ENCODE measurements at regions not wholly inside any gene's neighbourhood (a gene's known extent, or its start where the extent isn't known, plus 50 kb on each side); places are given as distances from the start of the nearest gene placed in this dataset.

GRCh38 chr5:135219868-135220267 is 179.2 kb downstream of the MACROH2A1 start:
- no peak for DNase-seq (ENCODE audit: low read depth)

GRCh38 chr5:135218790-135219568 is 180.1 kb downstream of the MACROH2A1 start:
- DNase-seq (ENCODE audit: low read depth) = no peak

- no peak for DNase-seq (ENCODE audit: low read depth)
These were observed 180.6 kb downstream of the MACROH2A1 start for GRCh38 chr5:135218486-135218755.

- no peak for DNase-seq (ENCODE audit: low read depth)
These were observed 181.2 kb downstream of the MACROH2A1 start for GRCh38 chr5:135217669-135218485.

GRCh38 chr5:135216471-135217343 is 182.3 kb downstream of the MACROH2A1 start:
- no peak for DNase-seq (ENCODE audit: low read depth)

GRCh38 chr5:135215617-135216470 is 181.8 kb upstream of the PITX1 start:
- no peak for DNase-seq (ENCODE audit: low read depth)

- no peak for DNase-seq (ENCODE audit: low read depth)
These were observed 181.0 kb upstream of the PITX1 start for GRCh38 chr5:135214897-135215616.

- no peak for DNase-seq (ENCODE audit: low read depth)
These were observed 179.6 kb upstream of the PITX1 start for GRCh38 chr5:135213466-135214239.

GRCh38 chr5:135213027-135213386 is 179.0 kb upstream of the PITX1 start:
- no peak for DNase-seq (ENCODE audit: low read depth)

- DNase-seq (ENCODE audit: low read depth) = no peak
These were observed 178.5 kb upstream of the PITX1 start for GRCh38 chr5:135212361-135213026.

GRCh38 chr5:135211791-135212190 is 177.8 kb upstream of the PITX1 start:
- no peak for DNase-seq (ENCODE audit: low read depth)

GRCh38 chr5:135211083-135211790 is 177.2 kb upstream of the PITX1 start:
- no peak for DNase-seq (ENCODE audit: low read depth)

- peak; percentile 76 for DNase-seq (ENCODE audit: low read depth)
These were observed 176.4 kb upstream of the PITX1 start for GRCh38 chr5:135210286-135211055.

- no peak for DNase-seq (ENCODE audit: low read depth)
These were observed 175.1 kb upstream of the PITX1 start for GRCh38 chr5:135208903-135209721.

GRCh38 chr5:135208555-135208902 is 174.5 kb upstream of the PITX1 start:
- peak; percentile 96 for DNase-seq (ENCODE audit: low read depth)

GRCh38 chr5:135207866-135208265 is 173.8 kb upstream of the PITX1 start:
- no peak for DNase-seq (ENCODE audit: low read depth)

GRCh38 chr5:135206862-135207261 is 172.8 kb upstream of the PITX1 start:
- no peak for DNase-seq (ENCODE audit: low read depth)
